Panc1 (cell line): ENCODE measurements at regions not wholly inside any gene's neighbourhood (a gene's known extent, or its start where the extent isn't known, plus 50 kb on each side); places are given as distances from the start of the nearest gene placed in this dataset.

ENCODE experiments used
- POLR2AphosphoS5 ChIP-seq: IDR thresholded peaks from 2 replicates; pipeline ENCODE4 v1.6.1; 2012; ENCODE audit warnings: mild to moderate bottlenecking, low read depth, low read length, moderate library complexity
- SIN3A ChIP-seq: IDR thresholded peaks from 2 replicates; pipeline ENCODE4 v1.6.1; 2012; ENCODE audit warnings: low read depth, mild to moderate bottlenecking, low read length, moderate library complexity, borderline replicate concordance; ENCODE audit not compliant: insufficient read depth
- TF ChIP-seq, protein P1 (sequence below): fragments of 450-650 bp; IDR thresholded peaks from 2 replicates; pipeline ENCODE4 v1.5.1; 2017; ENCODE audit warnings: mild to moderate bottlenecking
- TF ChIP-seq, protein P2 (sequence below), 2 experiments: IDR thresholded peaks; 2 replicates each; pipeline ENCODE4 v1.6.1; 2011 to 2012; ENCODE audit warnings: low read depth in 2 of 2, control low read depth in 1 of 2, low read length in 1 of 2, mild to moderate bottlenecking in 1 of 2, moderate library complexity in 1 of 2; ENCODE audit not compliant: insufficient read depth in 1 of 2

DNA sequence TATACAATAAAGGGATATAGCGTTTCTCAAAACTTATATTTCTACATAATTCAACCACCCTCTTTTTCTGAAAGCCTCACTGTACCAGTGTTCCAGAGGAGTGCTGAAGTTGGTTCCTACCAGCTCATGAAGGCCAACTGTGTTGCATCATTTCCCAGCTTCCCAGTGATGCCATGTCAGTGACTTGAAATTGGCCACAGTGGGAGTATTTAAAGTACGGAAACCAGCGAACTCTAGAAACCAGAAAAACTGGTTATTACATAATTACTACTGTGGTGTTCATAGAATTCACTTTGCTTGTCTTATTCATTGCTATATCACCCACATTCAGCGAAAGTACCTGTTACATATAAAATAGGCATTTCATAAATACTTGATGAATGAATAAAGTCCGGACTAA is 135.4 kb downstream of the GC start:
- TF ChIP-seq, protein P1, sequence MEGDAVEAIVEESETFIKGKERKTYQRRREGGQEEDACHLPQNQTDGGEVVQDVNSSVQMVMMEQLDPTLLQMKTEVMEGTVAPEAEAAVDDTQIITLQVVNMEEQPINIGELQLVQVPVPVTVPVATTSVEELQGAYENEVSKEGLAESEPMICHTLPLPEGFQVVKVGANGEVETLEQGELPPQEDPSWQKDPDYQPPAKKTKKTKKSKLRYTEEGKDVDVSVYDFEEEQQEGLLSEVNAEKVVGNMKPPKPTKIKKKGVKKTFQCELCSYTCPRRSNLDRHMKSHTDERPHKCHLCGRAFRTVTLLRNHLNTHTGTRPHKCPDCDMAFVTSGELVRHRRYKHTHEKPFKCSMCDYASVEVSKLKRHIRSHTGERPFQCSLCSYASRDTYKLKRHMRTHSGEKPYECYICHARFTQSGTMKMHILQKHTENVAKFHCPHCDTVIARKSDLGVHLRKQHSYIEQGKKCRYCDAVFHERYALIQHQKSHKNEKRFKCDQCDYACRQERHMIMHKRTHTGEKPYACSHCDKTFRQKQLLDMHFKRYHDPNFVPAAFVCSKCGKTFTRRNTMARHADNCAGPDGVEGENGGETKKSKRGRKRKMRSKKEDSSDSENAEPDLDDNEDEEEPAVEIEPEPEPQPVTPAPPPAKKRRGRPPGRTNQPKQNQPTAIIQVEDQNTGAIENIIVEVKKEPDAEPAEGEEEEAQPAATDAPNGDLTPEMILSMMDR: no peak
- TF ChIP-seq POLR2AphosphoS5 (no peak), SIN3A (no peak)
- TF ChIP-seq, protein P2, sequence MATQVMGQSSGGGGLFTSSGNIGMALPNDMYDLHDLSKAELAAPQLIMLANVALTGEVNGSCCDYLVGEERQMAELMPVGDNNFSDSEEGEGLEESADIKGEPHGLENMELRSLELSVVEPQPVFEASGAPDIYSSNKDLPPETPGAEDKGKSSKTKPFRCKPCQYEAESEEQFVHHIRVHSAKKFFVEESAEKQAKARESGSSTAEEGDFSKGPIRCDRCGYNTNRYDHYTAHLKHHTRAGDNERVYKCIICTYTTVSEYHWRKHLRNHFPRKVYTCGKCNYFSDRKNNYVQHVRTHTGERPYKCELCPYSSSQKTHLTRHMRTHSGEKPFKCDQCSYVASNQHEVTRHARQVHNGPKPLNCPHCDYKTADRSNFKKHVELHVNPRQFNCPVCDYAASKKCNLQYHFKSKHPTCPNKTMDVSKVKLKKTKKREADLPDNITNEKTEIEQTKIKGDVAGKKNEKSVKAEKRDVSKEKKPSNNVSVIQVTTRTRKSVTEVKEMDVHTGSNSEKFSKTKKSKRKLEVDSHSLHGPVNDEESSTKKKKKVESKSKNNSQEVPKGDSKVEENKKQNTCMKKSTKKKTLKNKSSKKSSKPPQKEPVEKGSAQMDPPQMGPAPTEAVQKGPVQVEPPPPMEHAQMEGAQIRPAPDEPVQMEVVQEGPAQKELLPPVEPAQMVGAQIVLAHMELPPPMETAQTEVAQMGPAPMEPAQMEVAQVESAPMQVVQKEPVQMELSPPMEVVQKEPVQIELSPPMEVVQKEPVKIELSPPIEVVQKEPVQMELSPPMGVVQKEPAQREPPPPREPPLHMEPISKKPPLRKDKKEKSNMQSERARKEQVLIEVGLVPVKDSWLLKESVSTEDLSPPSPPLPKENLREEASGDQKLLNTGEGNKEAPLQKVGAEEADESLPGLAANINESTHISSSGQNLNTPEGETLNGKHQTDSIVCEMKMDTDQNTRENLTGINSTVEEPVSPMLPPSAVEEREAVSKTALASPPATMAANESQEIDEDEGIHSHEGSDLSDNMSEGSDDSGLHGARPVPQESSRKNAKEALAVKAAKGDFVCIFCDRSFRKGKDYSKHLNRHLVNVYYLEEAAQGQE (IDR thresholded peaks at IDR 0.05; ENCODE audit: insufficient read depth in 1 of 2, low read depth in 2 of 2, low read length in 1 of 2): no peak
